ENCODE measurements at regions not wholly inside any gene's neighbourhood (a gene's known extent, or its start where the extent isn't known, plus 50 kb on each side); places are given as distances from the start of the nearest gene placed in this dataset.

DNA sequence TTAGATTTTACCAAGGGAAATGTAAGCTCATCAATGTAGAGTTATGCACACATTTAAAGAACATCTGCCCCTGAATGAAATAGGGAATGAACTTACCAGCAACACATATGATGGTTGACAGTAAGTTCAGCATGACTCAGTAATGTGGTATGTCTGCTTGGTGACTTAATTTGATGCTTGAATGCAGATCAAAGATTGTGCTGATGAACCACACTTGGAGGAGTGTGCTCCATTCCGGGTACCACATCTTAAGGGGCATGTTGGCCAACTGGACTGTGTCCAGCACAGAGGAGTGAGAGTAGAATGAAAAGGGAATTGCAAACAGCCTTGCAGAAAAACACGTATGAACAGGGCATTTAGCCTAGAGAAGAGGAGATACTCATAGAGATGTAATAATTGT lies 171.0 kb upstream of the RARB start:
- no peaks in the 10 kb centered on the region for H3K36me3 ChIP-seq (ENCODE audit: control insufficient read depth in 2 of 2, extremely low read depth in 1 of 2, insufficient read depth in 2 of 2, low read length in 2 of 2)
- H2AFZ ChIP-seq (ENCODE audit: control insufficient read depth, low read length): no peak overlapping the region
- H3K4me2 ChIP-seq (ENCODE audit: control insufficient read depth, extremely low read depth, insufficient read depth, low read depth, low read length): no peak overlapping the region
- FAIRE-seq (no peak), DNase-seq (ENCODE audit: low read depth, low spot score) (no peak)
- no peaks in the 10 kb centered on the region for H3K4me1 ChIP-seq (ENCODE audit: control insufficient read depth, extremely low read depth, insufficient read depth, low read length)
- no peaks in the 10 kb centered on the region for H3K9me1 ChIP-seq (ENCODE audit: control insufficient read depth, extremely low read depth, insufficient read depth, low read length)
- no peaks in the 10 kb centered on the region for H3K9me3 ChIP-seq (ENCODE audit: control insufficient read depth, low read depth, low read length)
- H3K79me2 ChIP-seq (ENCODE audit: control insufficient read depth, insufficient read depth, low read length): no peaks in the 10 kb centered on the region
- H3K4me3 ChIP-seq (ENCODE audit: control insufficient read depth in 2 of 3, extremely low read depth in 1 of 3, insufficient read depth in 2 of 3, low read depth in 1 of 3, low read length in 3 of 3): no peak overlapping the region
- dilution Hi-C loops (cut with MboI; ENCODE audit: extremely low pct_ligation_motif_present, low sequenced_read_pairs): no loop called here
- H3K27ac ChIP-seq (ENCODE audit: control insufficient read depth, insufficient read depth, low read length): no peak overlapping the region
- no peaks in the 10 kb centered on the region for H4K20me1 ChIP-seq (ENCODE audit: control insufficient read depth, extremely low read depth, insufficient read depth, low read length)
- TF ChIP-seq CTCF (optimal IDR thresholded peaks at IDR 0.05 in 1 of 3, IDR thresholded peaks at IDR 0.05 in 1 of 3, conservative IDR thresholded peaks at IDR 0.05 in 1 of 3; ENCODE audit: extremely low read depth in 1 of 3, insufficient read depth in 2 of 3, low read length in 3 of 3) (no peak), EZH2 (IDR thresholded peaks at IDR 0.05; ENCODE audit: low read length) (no peak)
- H3K27me3 ChIP-seq (ENCODE audit: control insufficient read depth, extremely low read depth, insufficient read depth, low read length): no peaks in the 10 kb centered on the region
- no peak overlapping the region for H3K9ac ChIP-seq (ENCODE audit: control insufficient read depth, extremely low read depth, insufficient read depth, low read length)

DNA sequence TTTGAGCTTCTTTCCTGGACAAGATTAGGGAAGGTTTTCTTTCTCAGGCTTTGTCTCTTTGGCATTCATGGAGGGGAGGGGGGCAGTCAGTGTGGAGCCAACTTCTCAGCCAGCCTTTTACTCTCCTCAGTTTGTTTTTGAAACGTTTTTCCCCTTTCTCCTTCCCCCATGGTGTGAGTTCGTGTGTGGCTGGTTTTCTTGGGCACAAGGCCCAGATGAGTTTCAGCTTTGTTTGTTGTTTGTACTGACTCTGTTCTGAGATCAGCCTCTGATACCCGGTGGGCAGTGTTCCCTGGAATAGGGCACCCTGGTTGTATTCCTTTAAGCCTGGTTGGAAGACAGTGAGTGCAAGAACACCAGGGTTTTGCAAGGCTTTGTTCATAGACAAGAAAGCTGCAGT lies 168.2 kb upstream of the RARB start:
- H3K4me2 ChIP-seq (ENCODE audit: control insufficient read depth, extremely low read depth, insufficient read depth, low read depth, low read length): no peak overlapping the region
- H2AFZ ChIP-seq (ENCODE audit: control insufficient read depth, low read length): no peak overlapping the region
- no peaks in the 10 kb centered on the region for H3K36me3 ChIP-seq (ENCODE audit: control insufficient read depth in 2 of 2, extremely low read depth in 1 of 2, insufficient read depth in 2 of 2, low read length in 2 of 2)
- FAIRE-seq (no peak), DNase-seq (ENCODE audit: low read depth, low spot score) (no peak)
- H3K9me1 ChIP-seq (ENCODE audit: control insufficient read depth, extremely low read depth, insufficient read depth, low read length): no peaks in the 10 kb centered on the region
- no peak overlapping the region for H3K27ac ChIP-seq (ENCODE audit: control insufficient read depth, insufficient read depth, low read length)
- dilution Hi-C loops (cut with MboI; ENCODE audit: extremely low pct_ligation_motif_present, low sequenced_read_pairs): no loop called here
- H3K4me3 ChIP-seq (ENCODE audit: control insufficient read depth in 2 of 3, extremely low read depth in 1 of 3, insufficient read depth in 2 of 3, low read depth in 1 of 3, low read length in 3 of 3): no peak overlapping the region
- no peak overlapping the region for H3K9ac ChIP-seq (ENCODE audit: control insufficient read depth, extremely low read depth, insufficient read depth, low read length)
- H4K20me1 ChIP-seq (ENCODE audit: control insufficient read depth, extremely low read depth, insufficient read depth, low read length): no peaks in the 10 kb centered on the region
- H3K27me3 ChIP-seq (ENCODE audit: control insufficient read depth, extremely low read depth, insufficient read depth, low read length): no peaks in the 10 kb centered on the region
- no peaks in the 10 kb centered on the region for H3K79me2 ChIP-seq (ENCODE audit: control insufficient read depth, insufficient read depth, low read length)
- TF ChIP-seq CTCF (optimal IDR thresholded peaks at IDR 0.05 in 1 of 3, IDR thresholded peaks at IDR 0.05 in 1 of 3, conservative IDR thresholded peaks at IDR 0.05 in 1 of 3; ENCODE audit: extremely low read depth in 1 of 3, insufficient read depth in 2 of 3, low read length in 3 of 3) (no peak), EZH2 (IDR thresholded peaks at IDR 0.05; ENCODE audit: low read length) (no peak)
- no peaks in the 10 kb centered on the region for H3K9me3 ChIP-seq (ENCODE audit: control insufficient read depth, low read depth, low read length)
- no peaks in the 10 kb centered on the region for H3K4me1 ChIP-seq (ENCODE audit: control insufficient read depth, extremely low read depth, insufficient read depth, low read length)
